ENCODE measurements at regions not wholly inside any gene's neighbourhood (a gene's known extent, or its start where the extent isn't known, plus 50 kb on each side); places are given as distances from the start of the nearest gene placed in this dataset.

DNA sequence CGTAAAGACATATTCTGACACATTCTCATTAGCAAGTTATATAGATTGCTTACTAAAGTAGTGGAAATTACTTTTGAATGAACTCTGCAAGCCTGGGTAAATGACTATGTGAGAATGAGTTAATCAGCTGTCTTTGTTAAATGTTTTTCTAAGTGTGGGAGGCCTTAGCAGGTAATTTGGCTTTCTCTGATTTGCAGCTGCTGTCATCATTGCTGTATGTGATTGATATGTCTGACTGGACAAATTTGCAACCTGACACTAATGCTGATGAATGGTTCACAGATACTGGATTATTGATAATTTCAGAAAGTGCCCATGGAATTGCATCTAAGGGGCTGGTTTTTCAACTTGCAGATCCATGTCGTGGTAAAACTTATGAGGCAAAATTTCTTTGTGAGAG lies 372.2 kb upstream of the SGO1 start:
- TF ChIP-seq YY1 (IDR thresholded peaks at IDR 0.05; ENCODE audit: extremely low read depth, insufficient replicate concordance, low read depth, low read length) (no peak), POLR2AphosphoS5 (IDR thresholded peaks at IDR 0.05; ENCODE audit: low read depth, low read length) (no peak), ZNF274 (IDR thresholded peaks at IDR 0.05; ENCODE audit: low read depth, low read length) (no peak)
- TF ChIP-seq, protein P1, sequence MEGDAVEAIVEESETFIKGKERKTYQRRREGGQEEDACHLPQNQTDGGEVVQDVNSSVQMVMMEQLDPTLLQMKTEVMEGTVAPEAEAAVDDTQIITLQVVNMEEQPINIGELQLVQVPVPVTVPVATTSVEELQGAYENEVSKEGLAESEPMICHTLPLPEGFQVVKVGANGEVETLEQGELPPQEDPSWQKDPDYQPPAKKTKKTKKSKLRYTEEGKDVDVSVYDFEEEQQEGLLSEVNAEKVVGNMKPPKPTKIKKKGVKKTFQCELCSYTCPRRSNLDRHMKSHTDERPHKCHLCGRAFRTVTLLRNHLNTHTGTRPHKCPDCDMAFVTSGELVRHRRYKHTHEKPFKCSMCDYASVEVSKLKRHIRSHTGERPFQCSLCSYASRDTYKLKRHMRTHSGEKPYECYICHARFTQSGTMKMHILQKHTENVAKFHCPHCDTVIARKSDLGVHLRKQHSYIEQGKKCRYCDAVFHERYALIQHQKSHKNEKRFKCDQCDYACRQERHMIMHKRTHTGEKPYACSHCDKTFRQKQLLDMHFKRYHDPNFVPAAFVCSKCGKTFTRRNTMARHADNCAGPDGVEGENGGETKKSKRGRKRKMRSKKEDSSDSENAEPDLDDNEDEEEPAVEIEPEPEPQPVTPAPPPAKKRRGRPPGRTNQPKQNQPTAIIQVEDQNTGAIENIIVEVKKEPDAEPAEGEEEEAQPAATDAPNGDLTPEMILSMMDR (IDR thresholded peaks at IDR 0.05 in 2 of 3, conservative IDR thresholded peaks at IDR 0.05 in 1 of 3; ENCODE audit: borderline replicate concordance in 1 of 3, insufficient read depth in 1 of 3, low read depth in 2 of 3, low read length in 2 of 3): no peak

All from HCT116 (cell line).